GDM1 (cell line): ENCODE measurements at regions not wholly inside any gene's neighbourhood (a gene's known extent, or its start where the extent isn't known, plus 50 kb on each side); places are given as distances from the start of the nearest gene placed in this dataset.
"Not testable (repeated sequence)": the region's sequence is repeated elsewhere in the genome, so short reads cannot be mapped to it uniquely, and the experiment has no call there.

Source experiments
- DNase-seq: peaks from one replicate; lab custom pipeline; 2025; lab: John Stamatoyannopoulos, UW

DNA sequence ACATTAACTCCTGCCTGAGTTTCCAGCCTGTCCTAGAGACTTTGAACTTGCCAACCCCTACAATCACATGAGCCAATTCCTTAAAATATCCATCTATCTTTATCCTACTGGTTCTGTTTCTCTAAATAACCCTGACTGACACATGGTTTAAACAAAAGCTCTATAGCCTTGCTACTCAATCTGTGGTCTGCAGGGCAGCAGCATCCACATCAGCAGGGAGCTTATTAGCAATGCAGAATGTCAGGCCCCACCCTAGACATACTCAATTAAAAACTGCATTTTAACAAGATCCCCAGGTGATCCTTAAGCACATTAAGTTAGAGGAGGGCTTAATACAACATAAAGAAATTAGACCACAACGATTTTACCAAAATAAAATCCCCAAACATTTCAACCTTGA, 108.3 kb upstream of the CPSF6 start:
- no peak for DNase-seq

DNA sequence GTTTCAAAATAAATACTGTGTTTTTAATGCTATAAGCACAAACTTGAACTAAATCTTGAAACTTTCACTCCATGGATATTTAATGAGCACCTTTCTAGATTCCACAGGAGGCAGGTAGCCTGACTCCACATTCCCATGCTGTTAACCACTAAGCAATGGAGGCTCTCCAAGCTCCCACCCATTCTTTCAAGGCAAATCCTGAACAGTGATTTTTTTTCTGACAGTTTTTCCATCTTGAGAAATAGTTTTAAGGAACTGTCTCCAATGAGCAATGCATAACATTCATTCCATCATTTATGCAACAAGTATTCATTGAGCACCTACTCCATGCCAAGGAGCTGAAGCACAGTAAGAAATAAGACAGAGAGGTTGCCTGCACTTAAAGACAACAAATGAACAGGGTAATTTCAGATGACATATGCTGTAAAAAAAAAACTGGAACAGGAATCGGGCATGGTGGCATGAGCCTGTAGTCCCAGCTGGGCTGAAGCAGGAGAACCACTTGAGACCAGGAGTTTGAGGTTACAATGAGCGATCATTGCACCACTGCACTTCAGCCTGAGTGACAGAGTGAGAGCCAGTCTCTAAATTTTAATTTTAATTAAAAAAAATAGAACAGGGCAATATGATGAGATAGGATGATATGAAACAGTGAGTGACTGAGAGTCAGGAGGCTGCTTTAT, 102.3 kb upstream of the CPSF6 start:
- DNase-seq = no peak

DNA sequence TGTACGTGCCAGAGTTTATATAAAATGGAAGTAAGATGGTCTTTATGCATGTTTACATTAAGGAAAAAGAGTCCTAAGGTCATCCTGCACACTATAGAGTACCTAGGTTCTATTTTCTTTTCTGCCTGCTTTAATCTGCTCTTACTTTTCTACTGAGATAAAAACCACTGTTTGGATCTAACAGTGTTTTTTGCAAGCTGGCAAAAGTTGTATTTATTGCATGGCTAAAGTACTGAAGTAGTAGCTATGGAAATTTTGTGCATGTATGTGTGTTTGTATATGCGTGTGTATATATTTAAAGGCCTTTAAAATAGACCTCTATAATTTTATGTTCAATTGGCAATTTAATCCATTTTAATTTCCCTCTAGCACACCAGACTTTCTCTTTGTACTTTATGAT, 98.3 kb upstream of the CPSF6 start:
- no peak for DNase-seq

DNA sequence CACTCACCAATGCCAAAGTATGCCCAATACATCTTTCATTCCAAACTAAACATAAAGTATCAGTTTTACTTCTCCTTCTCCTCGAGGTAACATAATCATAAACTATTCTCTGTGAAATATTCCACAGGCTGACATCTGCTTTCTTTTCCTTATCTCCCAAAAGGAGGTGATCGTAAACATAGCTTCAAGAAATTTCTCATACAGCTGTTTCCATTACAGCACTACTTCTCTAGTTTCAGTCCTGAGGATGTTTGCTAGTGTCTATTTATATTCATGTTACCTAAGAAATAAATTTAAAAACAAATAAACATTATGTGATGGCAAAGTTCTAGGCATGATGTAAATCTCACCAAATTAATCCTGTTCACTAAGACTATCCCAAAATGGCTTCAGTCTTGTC, 90.1 kb upstream of the CPSF6 start:
- no peak for DNase-seq

DNA sequence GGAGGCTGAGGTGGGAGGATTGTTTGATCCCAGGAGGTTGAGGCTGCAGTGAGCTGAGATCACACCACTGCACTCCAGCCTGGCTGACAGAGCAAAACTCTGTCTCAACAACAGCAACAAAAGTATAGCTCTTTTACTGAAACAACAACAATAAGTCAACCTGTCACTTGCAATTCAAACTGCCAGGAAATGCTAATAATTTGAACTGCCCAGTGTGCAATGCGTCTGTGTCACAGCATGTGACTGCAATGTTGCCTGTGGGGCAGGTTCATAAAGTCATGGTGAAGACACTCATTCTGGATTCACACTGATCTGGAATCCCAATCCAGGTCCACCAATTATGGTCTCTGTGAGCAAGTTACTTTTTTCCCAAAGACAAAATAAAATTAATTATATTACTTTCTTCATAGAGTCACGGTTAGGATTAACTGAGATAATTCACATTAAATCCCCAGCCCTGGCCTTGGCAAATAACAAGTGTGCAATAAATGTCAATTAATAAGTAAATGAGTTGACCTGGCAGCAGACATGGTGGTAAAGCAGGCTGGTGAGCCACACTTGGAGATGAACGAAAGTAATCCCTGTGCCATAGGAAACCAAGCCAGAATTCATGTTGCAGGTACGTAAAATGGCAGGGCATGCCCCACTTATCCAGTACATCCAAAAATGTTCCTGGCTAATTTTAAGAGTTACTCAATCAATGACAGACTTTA, 89.1 kb upstream of the CPSF6 start:
- DNase-seq = no peak

DNA sequence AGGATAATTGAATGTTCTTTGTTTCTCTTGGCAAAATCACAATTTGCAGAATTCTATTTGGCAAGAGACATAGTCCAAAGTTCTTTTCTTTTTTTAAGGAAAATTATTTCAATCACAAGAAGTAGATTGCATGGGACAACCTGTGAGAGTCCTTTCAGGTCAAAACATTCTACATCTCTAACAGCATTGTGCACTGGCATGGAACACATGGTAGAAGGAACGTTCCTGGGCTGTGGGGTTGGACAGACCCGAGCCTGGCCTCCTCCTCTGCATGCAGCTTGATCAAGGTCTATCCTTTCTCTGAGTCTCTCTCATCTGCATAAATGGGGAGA, 88.6 kb upstream of the CPSF6 start:
- DNase-seq = no peak

DNA sequence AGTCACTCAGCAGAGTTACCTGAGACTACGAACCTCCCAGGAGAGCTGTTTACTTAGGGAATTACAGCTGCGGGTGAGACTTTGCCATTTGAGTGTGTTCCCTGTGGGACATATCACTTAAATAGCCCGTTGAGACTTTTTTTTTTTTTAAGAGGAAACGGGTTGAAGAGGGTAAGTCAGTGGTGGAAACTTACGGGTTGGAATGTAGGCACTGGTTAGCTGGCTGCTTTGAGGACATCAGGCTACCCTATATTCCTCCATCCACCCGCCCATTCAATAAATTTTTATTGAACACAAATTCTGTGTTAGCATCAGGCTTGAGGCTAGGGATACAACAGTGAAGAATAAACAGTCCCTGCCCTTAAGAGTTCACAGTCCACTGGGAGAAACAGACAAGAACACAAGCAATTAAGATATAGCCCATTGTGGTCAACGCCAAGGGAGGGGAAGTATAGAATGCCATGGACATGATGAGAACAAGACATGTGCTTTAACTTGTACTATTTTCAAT, 88.1 kb upstream of the CPSF6 start:
- DNase-seq = no peak

DNA sequence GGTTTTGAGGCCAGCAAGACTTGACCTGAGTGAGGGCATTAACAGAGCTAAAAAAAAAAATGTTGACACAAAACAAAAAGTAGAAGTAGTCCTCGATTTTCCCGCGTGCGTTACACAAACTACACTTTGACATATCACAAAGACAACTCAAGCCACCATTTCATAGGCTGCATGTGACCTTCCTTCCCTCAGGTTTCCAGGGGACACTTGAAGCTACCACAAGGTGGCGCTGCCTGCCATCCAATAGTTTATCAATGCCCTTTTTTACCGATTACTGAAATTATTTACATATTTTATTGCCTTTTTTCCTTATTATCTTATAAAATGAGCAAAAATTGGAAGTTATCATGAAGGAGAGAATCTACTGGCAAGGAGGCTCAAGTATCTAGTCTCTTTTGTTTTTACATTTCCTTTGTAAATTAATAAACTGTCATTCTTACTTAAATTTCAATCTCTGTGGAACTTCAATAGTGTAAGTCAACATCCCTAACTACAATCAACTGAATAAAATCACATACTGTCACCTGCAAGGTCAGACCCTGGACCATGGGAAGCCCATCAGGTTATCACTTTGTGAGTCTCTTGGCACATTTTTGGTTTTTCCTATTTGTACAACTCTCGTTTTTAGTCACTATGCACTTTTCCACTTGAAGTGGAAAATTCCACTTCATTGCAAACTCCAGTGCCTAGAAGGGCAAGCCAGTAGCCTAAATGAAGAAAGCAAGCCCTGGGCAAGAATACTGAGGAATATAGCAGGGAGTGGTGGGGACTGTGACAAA, 84.6 kb upstream of the CPSF6 start:
- DNase-seq = peak; percentile 52

DNA sequence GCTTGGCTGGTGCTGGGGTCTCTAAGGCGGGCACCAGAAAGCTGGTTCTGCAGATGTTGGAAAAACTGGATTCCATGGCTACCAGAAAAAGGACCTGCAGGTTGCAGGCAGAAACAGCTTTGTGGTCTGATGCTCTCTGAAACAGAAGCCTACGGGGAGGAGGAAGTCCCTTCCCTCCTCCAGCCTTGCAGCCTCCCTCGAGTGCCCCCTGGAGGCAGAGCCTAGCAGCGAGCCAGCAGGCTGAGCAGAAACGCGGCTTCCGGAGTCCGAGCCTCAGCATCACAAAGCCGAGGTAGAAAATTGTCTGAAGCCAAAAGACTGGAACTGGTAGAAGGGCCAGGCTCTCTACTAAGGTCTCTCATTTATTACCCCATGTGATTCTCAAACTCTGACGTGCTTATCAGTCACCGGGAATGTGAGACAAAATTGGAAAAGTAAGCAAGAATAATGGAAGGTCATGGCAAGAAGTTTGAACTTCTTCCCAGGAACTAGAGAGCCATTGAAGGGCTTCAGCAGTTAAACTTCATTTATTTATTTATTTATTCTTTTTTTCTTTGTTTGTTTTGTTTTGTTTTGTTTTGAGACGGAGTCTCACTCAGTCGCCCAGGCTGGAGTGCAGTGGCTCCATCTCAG, 82.2 kb upstream of the CPSF6 start:
- DNase-seq = peak; percentile 76

DNA sequence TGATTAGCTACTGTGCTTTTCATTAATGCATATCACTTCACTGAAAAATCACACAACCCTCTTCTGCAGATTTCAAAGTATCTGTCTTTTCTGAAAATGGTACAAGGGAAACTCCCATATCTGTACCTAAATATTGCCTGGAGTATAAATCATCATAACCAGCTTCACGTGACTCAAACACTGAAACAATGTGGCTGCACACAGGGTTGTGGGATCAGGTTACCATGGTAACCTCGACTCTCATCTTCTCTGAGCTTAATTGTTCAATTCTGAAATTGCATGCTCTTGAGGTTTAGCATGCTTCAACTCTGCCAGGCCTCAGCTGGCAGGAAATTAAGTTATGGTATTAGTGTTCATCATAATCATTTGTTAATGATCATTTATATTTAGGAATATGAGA, 77.5 kb upstream of the CPSF6 start:
- DNase-seq = no peak

DNA sequence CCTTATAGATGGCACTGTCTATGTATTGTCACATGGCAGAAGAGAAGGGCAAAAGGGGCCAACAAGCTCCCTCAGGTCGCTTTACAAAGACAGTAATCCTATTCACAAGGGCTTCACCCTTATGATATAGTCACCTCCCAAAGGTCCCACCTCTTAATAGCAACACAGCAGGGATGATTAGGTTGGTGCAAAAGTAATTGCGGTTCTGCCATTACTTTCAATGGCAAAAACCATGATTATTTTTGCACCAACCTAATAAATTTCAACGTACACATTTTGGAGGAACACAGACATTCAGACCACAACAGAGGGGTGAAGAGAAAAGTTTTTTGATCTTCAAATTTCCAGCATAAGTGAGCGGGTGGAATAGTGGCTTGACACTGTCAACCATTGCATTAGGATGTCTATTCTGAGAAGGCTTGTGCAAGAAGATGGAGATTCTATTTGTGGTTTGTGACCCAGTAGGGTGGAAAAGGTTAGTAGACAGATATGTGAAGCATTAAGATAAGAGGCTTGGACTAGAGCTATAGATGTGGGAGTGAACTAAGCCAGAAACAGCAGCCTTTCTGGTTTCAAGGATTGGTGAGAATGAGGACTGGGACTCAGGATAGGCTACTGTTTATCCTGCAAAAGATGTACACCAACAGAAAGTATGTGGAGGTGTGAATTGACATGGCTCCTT, 75.5 kb upstream of the CPSF6 start:
- DNase-seq = no peak

DNA sequence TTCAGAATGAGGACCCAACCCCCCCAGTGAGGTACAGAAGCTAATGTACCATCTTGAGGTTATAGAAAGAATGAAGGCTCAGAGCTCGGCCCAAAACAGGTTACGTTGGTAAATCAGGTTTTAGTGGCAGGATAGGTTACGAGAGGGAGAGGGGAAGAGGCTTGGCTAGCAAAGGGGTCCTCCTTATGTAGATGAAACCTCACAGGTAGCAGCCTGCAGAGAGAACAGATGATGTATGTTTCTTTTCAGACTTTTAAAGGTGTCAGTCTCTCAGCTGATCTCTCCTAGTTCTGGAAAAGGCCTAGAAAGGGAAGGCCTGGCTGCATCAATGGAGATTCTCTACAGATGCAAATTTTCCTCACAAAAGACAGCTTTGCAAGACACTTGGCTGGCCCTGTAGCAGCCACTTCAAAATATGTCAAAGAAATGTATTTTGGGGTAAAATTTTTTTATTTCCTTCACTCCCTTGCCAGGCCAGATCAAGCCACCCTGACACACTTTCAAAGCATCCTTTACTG, 71.7 kb upstream of the CPSF6 start:
- DNase-seq = no peak

DNA sequence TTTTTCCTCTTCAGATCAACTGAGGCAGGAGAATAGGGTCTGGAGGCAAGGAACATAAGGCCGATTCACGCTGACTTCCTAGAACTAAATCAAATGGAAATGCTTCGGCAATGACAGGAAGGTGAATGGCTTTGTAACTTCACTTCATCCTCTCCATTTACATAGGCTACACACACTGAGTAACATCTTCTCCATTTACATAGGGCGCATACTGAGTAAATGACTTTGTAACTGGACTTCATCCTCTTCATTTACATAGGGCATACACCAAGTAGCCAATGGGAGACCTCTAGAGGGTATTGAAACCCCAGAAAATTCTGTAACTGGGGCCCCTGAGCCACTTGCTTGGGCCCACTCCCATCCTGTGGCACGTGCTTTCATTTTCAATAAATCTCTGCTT, 71.0 kb upstream of the CPSF6 start:
- no peak for DNase-seq

DNA sequence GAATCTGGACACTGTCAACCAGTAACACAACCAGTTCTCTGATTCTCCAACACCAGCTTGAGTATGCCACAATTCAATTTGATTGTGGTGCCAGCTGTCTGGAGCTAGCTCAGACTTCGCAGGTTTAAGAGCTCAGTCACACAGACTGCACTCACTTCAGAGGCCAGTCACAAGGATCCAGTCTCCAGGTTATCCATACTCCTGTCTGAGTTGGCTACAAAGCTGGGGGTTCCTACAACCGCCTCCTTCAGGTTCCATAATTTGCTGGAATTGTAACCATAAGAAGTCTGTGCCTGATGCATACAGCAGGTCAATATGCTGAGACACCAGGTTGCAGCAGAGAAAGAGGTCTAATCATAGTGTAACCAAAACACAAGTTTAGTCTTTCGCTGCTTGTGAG, 70.5 kb upstream of the CPSF6 start:
- DNase-seq = no peak

DNA sequence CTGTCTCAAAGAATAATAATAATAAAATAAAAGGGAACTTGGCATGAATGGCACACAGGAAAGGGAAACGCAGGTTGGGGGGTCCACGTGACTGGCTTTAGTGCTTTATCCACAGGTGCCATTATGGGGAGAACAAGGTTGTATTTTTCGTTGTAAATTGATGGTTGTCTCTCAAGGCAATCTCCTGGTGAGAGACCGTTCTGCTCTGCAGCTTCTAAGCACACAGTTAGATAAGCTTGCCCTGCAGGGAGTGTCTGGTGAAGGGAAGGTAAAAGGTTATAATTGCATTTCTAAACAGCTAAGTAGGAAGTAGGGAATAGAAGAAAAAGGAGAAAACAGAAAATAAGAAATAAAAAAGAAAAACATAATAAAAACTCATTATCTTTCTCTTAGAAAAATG, 69.1 kb upstream of the CPSF6 start:
- DNase-seq = no peak

DNA sequence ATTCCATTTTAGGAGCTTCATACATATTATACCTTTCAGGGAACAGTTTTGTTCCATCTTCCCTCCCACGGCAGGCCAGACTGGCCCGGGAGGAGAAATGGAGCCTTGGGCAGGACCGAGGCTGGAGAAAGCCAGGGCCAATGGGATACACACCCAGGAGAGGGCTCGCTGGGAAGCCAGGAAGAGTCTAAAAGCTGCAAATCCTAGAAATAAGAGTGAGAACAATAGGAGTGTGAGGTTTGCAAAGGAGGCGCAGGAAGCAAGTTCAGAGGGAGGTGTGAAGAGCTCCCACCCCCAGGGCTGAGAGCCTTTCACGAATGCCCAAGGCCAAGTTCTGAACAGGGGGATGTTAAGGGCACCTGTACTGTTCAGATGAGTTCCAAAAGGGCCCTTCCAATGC, 67.5 kb upstream of the CPSF6 start:
- DNase-seq = no peak

DNA sequence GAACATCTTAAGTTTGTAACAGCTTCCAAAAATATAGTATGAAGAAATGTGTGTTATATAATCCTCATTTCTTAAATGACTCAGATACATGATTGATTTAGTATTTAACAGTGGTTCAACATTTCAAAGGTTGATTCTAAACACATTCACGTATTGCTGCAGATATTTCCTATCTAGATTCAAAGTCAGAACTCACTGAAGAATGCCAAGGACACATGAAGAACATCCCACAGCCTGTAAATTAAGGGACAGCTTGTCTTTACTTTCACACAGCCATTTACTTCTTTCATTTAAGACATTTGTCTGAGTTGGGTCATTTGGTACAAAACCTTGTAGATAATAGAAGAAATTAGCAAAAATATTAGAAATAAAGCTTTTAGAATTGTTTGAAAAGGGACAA, 66.9 kb upstream of the CPSF6 start:
- no peak for DNase-seq

DNA sequence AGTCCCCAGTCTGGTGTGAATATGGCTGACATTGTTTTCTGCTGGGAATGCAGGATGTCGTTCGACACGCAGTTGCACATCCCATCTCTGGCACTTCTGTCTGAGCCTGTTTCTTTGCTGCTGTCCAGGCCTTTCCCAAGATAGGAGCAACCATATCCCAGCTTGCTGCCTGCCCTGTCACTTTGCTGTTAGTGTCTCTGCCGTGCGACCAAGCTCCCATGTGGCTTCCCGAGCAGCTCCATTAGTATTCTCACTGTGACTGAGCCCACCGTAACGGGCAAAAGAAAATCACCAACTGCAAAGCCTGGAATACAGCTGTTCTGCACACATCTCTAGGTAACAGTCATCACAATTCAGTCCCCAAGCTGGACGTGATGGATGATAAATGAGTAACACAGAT, 66.0 kb upstream of the CPSF6 start:
- no peak for DNase-seq

DNA sequence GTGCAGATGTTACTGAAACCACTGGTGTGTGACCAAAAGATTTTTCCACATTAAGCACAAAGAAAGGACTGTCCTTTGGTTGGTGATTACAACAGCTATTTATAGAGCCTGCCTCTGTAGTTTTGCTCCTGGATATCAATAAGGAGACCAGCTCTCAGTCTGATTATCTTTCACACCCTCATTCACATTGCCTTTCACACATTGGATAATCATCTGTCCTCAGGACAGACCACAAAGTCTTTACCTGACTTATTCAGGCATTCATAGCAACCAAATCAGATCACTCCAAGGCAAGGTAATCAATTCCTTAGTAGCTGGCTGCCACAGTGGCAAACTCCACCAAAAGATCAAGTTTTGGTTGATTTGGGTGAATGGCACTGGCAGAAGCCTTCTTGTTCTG, 59.6 kb upstream of the CPSF6 start:
- no peak for DNase-seq

DNA sequence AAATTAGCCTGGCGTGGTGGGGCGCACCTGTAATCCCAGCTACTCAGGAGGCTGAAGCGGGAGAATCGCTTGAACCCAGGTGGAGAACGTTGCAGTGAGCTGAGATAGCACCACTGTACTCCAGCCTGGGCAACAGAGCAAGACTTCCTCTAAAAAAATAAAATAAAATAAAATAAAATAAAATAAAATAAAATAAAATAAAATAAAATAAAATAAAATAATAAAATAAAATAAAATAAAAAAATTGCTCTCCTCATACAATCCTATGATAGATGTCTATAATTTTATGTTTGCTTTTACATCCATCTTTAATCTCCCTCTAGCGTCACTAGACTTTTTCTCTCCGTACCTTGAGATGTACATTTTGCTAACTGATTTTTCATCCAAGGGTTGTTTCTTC, 51.8 kb upstream of the CPSF6 start:
- not testable (repeated sequence) for DNase-seq

DNA sequence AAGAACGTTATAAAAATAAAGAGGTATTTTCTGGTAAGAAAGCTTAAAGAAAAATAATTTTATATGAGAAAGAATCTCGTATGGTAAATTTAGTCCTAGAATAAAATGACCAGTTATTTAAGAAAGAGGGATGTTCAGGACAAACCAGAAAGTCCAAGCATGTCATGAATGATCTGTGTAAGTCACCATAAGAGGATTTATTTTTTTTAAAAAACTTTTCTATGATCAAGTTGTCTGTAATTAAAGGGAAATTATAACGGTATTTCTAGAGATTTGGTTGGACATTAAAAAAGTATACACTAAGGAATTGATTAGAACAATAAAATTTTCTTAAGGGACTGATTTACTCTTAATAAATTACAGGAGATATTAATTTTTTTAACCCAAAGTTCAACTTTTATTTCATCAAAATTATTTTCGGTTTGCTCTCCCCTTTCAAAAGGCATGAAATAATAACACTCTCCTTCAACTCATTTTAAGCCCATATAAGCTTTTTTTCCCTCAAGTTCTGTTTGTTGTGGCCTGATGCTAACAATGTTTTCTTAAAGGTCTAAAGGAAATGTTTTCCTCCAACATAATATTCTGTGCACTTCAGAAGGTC, 49.9 kb upstream of the CPSF6 start:
- DNase-seq = no peak
